ENCODE measurements at regions not wholly inside any gene's neighbourhood (a gene's known extent, or its start where the extent isn't known, plus 50 kb on each side); places are given as distances from the start of the nearest gene placed in this dataset.
"Not testable (repeated sequence)": the region's sequence is repeated elsewhere in the genome, so short reads cannot be mapped to it uniquely, and the experiment has no call there.

- in situ Hi-C loops (cut with MboI; ENCODE audit: low sequenced_read_pairs) = no loop called here
Observed at GRCh38 chr22:35178446-35178845, 78.8 kb upstream of the HMGXB4 start.

DNA sequence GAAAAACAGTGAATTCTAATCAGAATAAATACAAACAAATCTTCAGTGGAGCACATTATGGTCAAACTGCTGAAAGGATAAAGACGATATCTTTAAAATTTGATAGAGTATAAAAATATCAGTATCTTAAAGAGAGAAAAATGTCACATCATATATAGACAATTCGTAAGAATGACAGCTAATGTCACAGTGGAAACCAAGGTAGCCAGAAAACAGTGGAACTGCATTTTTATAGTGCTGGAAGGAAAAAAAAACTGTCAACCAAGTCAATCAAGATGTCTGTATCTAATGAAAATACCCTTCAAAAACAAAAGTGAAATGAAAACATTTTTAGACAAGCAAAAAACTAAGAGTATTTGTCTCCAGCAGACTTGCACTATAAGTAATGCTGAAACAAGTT is 73.4 kb upstream of the HMGXB4 start:
- in situ Hi-C loops (cut with MboI; ENCODE audit: low sequenced_read_pairs) = no loop called here

GRCh38 chr22:35186492-35186891 is 70.8 kb upstream of the HMGXB4 start:
- in situ Hi-C loops (cut with MboI; ENCODE audit: low sequenced_read_pairs) = no loop called here

DNA sequence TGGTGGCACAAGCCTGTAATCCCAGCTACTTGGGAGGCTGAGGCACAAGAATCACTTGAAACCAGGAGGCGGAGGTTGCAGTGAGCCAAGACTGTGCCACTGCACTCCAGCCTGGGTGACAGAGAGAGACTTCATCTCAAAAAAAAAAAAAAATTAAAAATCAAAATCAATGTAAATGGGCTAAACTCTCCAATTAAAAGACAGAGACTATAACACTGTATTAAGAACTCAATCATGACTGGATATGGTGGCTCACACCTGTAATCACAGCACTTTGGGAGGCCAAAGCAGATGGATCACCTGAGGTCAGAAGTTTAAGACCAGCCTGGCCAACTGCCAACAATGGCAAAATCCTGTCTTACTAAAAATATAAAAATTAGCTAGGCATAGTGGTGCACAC is 68.4 kb upstream of the HMGXB4 start:
- in situ Hi-C loops (cut with MboI; ENCODE audit: low sequenced_read_pairs) = not testable (repeated sequence)

DNA sequence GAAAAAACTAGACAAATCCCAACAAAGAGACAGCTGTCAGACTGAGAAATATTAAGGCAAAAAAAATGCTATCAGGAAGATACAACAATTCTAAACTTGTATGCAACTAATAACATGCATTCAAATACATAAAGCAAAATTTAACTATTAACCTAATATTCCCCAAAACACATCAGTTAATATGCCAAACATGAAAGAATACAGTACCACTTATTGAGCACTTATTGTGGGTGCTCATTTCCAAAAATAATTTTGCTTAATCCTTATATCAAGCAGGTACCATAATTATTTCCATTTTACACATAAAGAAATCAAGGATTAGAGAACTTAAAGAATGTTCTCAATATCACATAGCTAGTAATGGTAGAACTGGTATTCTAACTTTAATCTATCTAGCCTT is 67.7 kb upstream of the HMGXB4 start:
- in situ Hi-C loops (cut with MboI; ENCODE audit: low sequenced_read_pairs) = no loop called here

DNA sequence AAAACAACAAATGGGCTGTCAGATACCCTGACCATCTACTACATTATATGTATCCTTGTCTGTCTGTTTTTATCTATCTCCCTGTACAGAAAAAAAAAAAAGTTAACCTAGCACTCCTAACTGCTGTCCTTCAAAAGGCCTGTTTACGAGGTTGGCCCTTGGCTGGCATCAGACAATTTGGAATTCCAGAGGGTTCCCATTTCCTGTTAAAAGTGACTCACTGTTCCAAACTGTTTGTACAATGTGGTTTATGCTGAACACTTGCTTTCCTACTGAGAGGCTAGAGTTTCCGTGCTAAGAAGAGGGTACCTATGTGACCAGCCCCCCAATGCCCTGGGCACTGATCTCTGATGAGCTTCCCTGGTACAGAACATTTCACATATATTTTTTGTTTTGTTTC is 65.9 kb upstream of the HMGXB4 start:
- in situ Hi-C loops (cut with MboI; ENCODE audit: low sequenced_read_pairs) = no loop called here

- in situ Hi-C loops (cut with MboI; ENCODE audit: low sequenced_read_pairs) = no loop called here
Observed at GRCh38 chr22:35192129-35192918, 65.0 kb upstream of the HMGXB4 start.

GRCh38 chr22:35195226-35195625 is 62.1 kb upstream of the HMGXB4 start:
- in situ Hi-C loops (cut with MboI; ENCODE audit: low sequenced_read_pairs) = no loop called here

DNA sequence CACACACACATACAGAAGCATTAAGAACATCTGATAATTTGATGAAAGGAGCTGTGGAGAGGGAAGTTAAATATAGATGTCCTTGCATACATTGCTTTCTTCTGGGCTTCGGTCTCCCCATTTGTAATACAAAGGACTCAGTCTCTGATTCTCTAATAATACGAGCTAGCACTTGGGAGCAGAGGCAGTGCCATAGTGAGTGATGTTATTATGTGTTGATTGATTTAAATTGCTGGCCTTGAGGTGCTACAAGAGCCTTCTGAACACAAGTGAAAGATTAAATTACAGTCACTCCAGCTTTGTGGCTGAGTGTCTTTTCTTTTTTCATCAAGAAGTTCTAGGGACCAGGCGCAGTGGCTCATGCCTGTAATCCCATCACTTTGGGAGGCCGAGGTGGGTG is 61.5 kb upstream of the HMGXB4 start:
- in situ Hi-C loops (cut with MboI; ENCODE audit: low sequenced_read_pairs) = no loop called here

- in situ Hi-C loops (cut with MboI; ENCODE audit: low sequenced_read_pairs) = no loop called here
Observed at GRCh38 chr22:35197071-35197470, 60.2 kb upstream of the HMGXB4 start.

GRCh38 chr22:35197886-35198285 is 59.4 kb upstream of the HMGXB4 start:
- in situ Hi-C loops (cut with MboI; ENCODE audit: low sequenced_read_pairs) = no loop called here

DNA sequence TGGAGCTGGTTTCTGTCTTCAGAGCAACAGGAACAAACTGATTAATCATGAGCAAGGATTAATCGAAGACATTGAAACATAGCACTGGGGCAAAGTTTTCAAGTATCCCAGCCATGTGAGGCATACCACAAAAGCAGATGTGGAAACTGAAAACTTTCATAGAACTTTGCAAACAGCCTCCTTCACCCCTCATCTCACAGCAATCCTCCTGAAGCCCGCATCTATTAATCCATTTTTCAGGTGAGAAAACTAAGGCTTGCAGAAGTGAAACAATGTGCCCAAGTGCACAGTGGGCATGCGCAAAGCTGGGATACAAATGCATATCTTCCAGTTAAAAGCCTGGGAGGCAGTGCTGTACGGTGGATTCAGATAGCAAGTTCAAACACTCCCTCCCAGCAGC is 58.6 kb upstream of the HMGXB4 start:
- in situ Hi-C loops (cut with MboI; ENCODE audit: low sequenced_read_pairs) = no loop called here

DNA sequence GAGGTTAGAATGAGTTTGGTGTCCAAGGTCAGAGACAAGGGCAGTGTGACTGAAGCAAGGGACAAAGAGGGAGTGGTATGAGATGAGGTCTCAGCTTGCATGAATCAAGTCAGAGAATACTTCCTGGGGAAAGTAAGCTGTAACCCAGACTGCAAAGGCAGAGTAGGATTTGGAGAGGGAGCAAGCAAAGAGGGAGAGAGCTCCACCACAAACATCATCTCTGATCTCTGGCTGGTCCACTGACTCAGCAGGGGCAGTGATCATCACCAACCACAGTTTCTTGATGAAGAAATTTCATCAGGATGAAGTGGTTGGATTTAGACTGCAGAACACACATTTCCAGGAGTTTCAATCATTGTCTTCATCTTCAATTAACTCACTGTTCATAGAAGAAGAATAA is 54.9 kb upstream of the HMGXB4 start:
- in situ Hi-C loops (cut with MboI; ENCODE audit: low sequenced_read_pairs) = no loop called here

GRCh38 chr22:35203583-35203982 is 53.7 kb upstream of the HMGXB4 start:
- in situ Hi-C loops (cut with MboI; ENCODE audit: low sequenced_read_pairs) = no loop called here

- in situ Hi-C loops (cut with MboI; ENCODE audit: low sequenced_read_pairs) = no loop called here
Observed at GRCh38 chr22:35204807-35205775, 52.2 kb upstream of the HMGXB4 start.

GRCh38 chr22:35205961-35206360 is 51.3 kb upstream of the HMGXB4 start:
- in situ Hi-C loops (cut with MboI; ENCODE audit: low sequenced_read_pairs) = no loop called here

- in situ Hi-C loops (cut with MboI; ENCODE audit: low sequenced_read_pairs) = no loop called here
Observed at GRCh38 chr22:35206889-35207288, 50.4 kb upstream of the HMGXB4 start.
